OCI-LY1 (cell line): ENCODE measurements at regions not wholly inside any gene's neighbourhood (a gene's known extent, or its start where the extent isn't known, plus 50 kb on each side); places are given as distances from the start of the nearest gene placed in this dataset.

ENCODE experiments used
- CTCF ChIP-seq: fragments of 200-600 bp; sonication (generic), shearing (Covaris generic); IDR thresholded peaks from 2 replicates; pipeline ENCODE4 v1.5.1; 2017; ENCODE audit warnings: mild to moderate bottlenecking, antibody characterized with exemption, low read length, moderate library complexity, mixed read lengths
- EZH2 ChIP-seq: fragments of 200-600 bp; sonication (generic), shearing (Covaris generic); IDR thresholded peaks from 2 replicates; pipeline ENCODE4 v1.8.0; 2017; ENCODE audit warnings: borderline replicate concordance, mixed run types, mild to moderate bottlenecking, antibody characterized with exemption, low read length, moderate library complexity, mixed read lengths

GRCh38 chr5:60360355-60360754, 339.6 kb downstream of the DEPDC1B start:
- no peak for TF ChIP-seq CTCF
- no peak for TF ChIP-seq EZH2
